ENCODE measurements at regions not wholly inside any gene's neighbourhood (a gene's known extent, or its start where the extent isn't known, plus 50 kb on each side); places are given as distances from the start of the nearest gene placed in this dataset.

DNA sequence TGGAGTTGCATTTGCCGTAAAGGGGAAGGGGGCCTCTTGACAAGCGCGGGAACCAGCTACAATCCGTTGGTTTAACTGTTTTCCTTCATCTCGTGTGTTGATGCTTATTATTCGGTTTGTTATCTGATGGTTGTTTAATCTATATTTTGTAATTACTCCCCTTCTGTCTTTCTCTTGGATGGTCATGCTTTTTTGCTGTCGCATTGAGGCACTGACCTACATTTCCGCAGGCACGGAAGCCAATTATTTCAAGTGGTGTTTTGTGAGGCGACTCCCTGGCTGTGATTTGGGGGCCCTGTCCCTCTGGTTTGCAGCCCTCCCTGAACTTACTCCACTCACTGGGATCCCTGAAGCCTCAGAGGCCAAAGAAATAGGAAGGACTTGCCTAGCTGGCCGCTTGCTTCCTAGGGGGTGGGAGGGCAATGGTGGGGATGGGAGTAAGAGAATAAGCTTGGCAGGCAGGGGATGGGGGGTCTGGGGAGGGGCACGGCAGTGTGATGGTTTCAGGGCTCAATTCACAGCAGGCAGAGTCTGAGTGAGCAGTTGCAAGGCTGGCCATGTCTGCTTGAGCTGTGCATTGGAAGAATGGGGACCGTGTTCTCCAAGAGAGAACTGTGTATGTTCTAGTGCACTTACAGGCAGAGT is 165.8 kb upstream of the B3GAT1 start:
- DNase-seq (ENCODE audit: low read depth, low spot score): no peak

- DNase-seq (ENCODE audit: low read depth, low spot score): no peak
These were observed 164.7 kb upstream of the B3GAT1 start for GRCh38 chr11:134576721-134577171.

DNA sequence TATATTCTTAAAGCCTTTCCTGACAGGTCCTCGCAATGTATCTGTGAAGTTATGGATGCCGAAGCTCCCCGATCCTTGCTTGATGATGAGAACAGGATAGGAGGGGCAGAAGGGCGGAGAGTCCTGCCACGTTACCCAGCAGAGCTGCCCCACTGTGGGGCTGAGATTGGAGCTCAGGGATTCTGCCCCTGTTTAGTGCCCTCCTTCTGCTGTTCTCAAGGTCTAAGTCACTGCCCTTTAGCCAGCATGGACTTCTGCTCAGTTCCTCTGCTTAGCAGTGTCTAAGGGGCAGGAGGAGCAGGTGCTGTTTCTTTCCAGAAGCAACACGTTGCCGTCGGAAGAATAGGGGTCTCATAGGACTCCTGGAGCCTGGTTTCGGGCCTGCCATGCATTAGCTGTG is 164.2 kb upstream of the B3GAT1 start:
- DNase-seq (ENCODE audit: low read depth, low spot score): no peak

DNA sequence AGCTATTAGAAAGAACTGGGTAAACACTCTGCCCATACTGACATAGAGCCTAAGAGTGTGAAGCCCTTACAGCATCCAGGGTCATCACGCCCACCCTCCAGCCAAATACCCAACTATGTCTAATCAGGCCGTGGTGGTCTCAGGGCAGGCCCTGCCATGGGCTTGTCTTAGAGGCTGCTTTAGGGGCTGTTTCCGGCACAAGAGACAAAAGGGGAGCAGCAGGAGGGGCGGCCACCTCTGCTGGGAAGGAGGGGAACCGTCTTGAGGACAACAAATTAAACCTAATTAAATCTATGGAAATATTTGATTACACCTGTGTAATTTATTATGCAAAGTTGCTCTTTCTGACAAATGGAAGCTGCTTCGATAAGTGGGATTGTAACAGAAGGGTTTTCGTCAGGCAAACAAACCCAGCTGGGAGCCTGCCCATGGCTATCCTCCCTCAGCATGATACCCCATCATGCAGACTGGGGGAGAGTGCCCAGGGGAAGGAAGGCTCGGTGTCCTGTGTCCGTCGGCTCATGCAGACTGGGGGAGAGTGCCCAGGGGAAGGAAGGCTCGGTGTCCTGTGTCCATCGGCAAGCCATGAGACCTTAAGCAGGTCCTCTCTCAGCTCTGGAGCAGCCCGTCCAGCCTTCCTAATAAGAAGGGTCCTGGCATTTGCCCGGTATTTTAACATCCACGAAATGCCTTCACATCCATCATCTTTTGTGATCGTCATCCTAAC is 163.6 kb upstream of the B3GAT1 start:
- no peak for DNase-seq (ENCODE audit: low read depth, low spot score)

DNA sequence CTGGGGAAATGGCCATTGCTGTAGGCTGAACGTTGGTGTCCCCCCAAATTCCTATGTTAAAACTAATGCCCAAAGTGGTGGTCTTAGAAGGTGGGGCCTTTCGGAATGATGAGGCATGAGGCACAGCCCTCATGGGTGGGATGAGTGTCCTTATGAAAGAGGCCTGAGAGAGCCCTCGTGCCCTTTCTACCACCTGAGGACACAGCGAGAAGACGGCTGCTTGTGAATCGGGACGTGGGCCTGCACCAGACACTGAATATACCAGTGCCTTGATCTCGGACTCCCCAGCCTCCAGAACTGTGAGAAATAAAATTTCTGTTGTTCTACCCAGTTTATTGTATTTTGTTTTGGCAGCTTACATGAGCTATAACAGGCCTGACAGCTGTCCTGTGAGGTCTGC is 162.9 kb upstream of the B3GAT1 start:
- no peak for DNase-seq (ENCODE audit: low read depth, low spot score)

DNA sequence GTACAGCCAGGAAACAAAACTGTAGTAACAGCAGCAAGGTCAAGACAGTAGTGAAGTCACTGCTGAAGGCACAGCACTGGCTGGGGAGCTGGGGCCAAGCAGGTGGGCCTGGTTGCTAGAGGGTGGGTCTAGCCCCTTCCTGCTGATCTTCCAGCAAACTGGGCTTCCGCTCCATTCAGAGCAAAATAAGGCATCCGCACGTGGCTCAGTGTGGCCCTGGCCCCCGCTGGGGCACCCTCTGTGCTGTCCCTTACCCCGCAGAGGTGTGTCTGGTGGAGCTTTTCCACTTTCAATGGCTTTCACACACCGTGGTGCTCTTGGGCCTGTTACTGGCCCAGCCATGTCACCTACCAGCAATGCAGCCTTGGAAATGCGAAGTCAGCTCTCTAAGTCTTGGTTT is 162.4 kb upstream of the B3GAT1 start:
- DNase-seq (ENCODE audit: low read depth, low spot score): no peak

GRCh38 chr11:134573857-134574256 is 161.8 kb upstream of the B3GAT1 start:
- DNase-seq (ENCODE audit: low read depth, low spot score): no peak

- DNase-seq (ENCODE audit: low read depth, low spot score): no peak
These were observed 161.0 kb upstream of the B3GAT1 start for GRCh38 chr11:134572741-134573675.

- no peak for DNase-seq (ENCODE audit: low read depth, low spot score)
These were observed 159.3 kb upstream of the B3GAT1 start for GRCh38 chr11:134571301-134571700.

GRCh38 chr11:134569195-134569594 is 157.2 kb upstream of the B3GAT1 start:
- DNase-seq (ENCODE audit: low read depth, low spot score): no peak

DNA sequence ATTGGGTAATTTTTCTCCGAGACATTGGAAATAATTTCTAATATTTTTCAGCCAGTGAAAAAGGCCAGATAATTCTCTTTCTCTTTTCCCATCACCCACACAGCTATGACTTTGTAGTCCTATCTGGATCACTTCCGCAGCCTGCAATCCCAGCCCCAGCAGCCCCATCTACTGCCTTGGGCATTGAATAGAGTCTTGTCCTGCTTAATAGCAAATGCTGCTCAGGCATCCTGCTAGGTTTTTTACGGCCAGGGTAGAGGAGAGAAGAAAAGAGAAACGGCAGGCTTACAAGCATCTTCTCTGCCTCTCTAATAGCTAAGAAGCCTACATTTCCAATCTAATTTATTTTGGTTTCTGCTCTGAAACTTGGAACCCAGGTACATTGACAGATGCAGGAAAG is 154.3 kb upstream of the B3GAT1 start:
- no peak for DNase-seq (ENCODE audit: low read depth, low spot score)

- no peak for DNase-seq (ENCODE audit: low read depth, low spot score)
These were observed 153.4 kb upstream of the B3GAT1 start for GRCh38 chr11:134565343-134565891.

GRCh38 chr11:134564472-134565200 is 152.6 kb upstream of the B3GAT1 start:
- DNase-seq (ENCODE audit: low read depth, low spot score): no peak

DNA sequence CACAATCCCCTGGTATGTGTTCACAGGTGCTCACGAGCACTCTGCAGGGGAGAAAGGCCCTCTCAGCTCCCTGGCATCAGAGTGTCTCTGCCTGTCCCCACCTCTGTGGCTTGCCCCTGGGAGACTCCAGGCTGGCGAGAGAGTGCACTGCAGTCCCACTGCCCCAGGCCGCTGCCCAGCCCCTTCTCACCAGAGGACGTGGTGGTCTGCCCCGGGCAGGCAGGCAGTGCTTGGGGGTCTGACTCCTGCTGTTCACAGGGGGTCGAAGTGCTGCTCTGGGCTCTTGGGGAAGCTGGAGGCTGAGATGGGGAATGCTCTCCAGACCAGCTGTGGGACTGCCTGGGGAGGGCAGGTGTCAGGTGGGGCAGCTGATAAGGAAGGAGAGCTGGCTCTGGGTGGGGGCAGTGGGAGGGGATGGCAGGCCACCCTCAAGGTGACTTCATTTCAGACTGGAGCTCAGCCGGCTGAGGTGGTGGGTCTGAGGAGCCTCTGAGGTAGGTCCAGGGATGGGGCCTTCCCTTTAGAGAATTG is 151.0 kb upstream of the B3GAT1 start:
- DNase-seq (ENCODE audit: low read depth, low spot score): no peak

- no peak for DNase-seq (ENCODE audit: low read depth, low spot score)
These were observed 150.2 kb upstream of the B3GAT1 start for GRCh38 chr11:134562196-134562595.

DNA sequence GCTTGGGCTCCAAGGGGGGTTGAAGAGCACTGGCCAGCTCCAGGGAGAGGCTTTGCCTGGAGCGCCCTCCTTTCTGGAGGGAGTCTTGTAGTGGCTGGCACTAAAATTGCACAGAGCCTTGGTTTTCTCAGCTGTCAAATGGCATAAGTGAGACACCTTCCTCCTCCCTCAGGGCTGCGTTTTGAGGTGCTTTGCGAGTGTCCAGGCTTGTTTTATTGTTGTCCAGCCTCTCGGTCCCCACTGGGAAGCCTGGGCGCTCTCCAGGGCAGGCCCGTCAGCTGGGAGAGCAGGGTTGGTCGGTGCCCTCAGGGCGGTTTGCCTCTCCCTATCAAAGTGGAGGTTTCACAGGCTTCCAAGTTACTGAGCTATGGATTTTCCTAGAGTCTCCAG is 149.3 kb upstream of the B3GAT1 start:
- no peak for DNase-seq (ENCODE audit: low read depth, low spot score)

- DNase-seq (ENCODE audit: low read depth, low spot score): no peak
These were observed 148.7 kb upstream of the B3GAT1 start for GRCh38 chr11:134560566-134561330.

DNA sequence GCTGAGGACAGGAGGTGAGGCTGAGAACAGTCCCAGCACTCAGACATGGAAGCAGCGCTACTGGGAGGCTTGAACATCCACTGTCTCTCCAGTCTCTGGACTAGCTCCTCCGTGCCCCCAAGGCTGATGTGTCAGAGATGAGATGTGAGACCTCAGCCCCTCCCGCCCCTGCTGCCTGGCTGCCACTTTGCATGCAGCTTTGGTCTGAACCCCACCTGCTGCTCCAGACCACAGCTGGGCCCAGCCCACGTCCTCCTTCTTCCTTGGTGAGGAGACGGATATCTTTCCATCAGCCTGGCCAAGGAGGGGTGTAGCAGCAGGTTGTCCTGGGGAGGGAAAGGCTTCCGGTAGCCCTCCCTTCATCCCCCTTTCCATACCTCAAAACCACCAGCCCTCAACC is 148.0 kb upstream of the B3GAT1 start:
- no peak for DNase-seq (ENCODE audit: low read depth, low spot score)

GRCh38 chr11:134559602-134559962 is 147.5 kb upstream of the B3GAT1 start:
- DNase-seq (ENCODE audit: low read depth, low spot score): no peak

DNA sequence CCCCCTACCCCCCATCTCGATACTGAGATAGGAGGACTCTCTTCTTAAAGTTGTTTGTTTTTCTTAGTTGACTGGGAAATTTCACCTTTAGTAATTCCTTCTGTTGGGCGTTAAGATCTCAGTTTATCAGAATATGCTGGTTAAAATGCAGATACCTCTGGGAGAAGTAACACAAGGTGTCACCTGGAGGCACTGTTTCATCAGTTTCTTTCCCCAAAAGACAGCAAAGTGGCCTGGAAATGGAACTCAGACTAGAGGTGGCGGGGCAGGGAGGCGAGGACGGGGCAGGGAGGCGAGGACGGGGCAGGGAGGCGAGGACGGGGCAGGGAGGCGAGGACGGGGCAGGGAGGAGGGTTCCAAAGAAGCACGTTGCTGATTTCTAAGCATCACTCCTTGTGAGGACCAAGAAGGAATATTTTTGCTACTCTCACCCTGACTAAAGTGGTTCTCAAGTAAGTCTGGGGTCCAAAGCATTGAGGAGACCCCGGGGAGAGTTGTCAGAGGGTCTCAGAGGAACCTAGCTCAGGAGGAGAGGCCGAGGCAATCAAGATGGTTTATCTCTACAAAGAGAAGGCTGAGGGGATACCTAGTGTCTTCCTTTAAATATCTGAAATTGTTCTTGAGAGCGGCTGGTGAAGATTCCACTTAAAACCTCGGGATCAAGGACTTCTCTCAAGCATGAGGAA is 147.0 kb upstream of the B3GAT1 start:
- no peak for DNase-seq (ENCODE audit: low read depth, low spot score)

Data from brain pericyte (primary cell).